CD4-positive, alpha-beta T cell treated with Interleukin-12 subunit alpha and Interleukin-12 subunit beta, for 1 hour (primary cell): ENCODE measurements at regions not wholly inside any gene's neighbourhood (a gene's known extent, or its start where the extent isn't known, plus 50 kb on each side); places are given as distances from the start of the nearest gene placed in this dataset.
"Not testable (repeated sequence)": the region's sequence is repeated elsewhere in the genome, so short reads cannot be mapped to it uniquely, and the experiment has no call there.

Experiments
- DNase-seq: peaks from one replicate; pipeline ENCODE4 v3.0.0-alpha.2; 2020

DNA sequence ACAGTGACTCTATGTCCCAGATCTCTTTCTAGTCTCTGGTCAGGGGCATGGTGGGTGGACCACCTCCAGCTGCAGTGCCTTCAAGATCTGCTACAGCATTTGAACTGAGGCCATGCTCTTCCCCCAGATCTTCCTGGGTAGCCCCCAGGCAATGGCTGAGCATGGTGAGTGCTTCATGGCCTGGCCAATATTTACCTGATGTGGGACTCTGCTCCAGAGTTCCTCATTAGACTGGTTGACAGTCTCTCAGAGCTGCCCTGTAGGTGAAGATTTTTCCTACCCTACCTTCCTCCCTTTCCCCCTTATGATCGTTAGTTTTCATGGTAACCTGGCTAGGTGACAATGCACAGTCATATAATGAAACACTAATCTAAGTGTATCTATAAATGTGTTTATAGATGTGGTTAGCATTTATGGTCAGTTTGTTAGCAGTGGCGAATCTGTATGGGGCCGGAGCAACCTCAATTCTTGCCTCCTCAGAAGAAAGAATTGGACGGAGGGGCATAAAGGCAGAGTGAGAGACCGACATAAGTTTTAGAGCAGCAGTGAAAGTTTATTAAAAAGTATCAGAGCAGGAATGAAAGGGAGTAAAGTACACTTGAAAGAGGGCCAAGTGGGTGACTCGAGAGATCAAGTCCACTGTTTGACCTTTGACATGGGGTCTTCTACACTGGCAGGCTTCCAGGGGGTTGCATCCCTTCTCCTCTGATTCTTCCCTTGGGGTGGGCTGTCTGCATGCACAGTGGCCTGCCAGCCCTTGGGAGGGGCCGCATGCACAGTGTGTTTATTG, 256.3 kb downstream of the CD83 start:
- DNase-seq: no peak

DNA sequence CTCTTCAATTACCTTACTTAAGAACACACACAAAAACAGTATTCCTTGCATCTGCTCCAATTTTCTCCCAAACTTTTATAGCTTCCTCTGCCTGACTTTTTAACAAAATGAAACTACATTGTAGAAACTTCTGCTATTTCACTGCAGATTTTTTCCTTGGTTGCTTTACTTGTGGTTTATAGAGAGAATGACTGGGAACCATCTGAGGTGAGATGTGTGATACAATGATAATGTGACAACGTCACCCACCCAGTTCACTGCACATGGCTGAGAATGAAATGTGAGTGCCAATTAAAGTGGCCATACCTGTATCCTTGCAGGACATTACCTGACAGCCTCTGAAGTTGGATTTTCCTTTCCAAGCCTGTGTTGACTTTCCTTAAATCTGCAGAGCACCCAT, 258.4 kb downstream of the CD83 start:
- DNase-seq: no peak

DNA sequence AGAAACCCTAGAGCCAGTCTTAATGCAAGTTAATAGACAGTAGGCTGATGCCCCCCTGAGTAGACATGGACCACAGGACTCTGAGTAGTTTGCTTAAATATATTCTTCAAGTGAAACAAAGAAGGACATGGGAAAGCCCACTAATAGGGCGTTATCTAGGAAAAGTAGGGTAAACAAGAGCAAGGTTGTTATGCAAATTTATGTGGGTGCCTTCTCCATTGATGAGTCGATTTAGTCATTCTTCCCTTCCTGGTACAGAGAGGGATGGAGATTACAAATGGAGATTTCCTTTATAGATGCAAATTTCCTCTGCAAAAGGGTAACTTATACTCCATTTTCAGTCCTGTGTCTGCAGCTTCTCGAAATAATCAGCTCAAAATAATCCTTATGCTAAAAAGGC, 262.0 kb downstream of the CD83 start:
- no peak for DNase-seq

DNA sequence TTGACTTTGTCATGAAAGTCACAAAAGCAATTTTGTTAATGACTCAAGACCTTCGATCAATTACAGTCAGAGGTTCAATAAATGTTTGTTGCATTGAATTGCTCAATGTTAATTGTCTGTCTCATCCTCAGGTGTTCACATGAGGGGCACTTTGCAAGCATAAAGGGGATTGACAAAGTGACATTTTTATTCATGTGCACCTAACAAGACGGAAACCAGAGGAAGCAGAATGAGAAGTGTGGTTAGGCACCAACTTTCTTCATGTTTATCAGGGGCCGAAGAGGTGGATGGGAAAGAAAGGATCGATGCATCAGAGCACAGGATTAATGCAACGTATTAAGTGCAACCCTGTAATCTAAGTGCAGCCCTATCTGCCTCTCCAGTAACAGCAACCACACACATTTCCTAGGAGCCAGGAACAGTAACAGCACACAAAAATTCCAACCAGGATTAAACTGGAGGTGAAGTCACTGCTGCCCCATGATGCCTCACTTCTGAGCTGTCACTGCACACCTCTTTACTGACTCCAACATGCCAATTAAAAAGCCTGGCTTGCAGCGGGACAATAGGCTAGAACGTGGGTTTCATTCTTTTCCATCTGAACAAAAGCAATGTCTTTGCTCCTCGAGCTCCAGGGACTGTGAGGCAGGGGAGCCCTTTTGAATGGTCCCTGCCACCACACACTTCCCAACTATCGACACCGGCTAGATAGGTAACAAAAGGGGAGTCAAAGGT, 262.7 kb downstream of the CD83 start:
- no peak for DNase-seq

DNA sequence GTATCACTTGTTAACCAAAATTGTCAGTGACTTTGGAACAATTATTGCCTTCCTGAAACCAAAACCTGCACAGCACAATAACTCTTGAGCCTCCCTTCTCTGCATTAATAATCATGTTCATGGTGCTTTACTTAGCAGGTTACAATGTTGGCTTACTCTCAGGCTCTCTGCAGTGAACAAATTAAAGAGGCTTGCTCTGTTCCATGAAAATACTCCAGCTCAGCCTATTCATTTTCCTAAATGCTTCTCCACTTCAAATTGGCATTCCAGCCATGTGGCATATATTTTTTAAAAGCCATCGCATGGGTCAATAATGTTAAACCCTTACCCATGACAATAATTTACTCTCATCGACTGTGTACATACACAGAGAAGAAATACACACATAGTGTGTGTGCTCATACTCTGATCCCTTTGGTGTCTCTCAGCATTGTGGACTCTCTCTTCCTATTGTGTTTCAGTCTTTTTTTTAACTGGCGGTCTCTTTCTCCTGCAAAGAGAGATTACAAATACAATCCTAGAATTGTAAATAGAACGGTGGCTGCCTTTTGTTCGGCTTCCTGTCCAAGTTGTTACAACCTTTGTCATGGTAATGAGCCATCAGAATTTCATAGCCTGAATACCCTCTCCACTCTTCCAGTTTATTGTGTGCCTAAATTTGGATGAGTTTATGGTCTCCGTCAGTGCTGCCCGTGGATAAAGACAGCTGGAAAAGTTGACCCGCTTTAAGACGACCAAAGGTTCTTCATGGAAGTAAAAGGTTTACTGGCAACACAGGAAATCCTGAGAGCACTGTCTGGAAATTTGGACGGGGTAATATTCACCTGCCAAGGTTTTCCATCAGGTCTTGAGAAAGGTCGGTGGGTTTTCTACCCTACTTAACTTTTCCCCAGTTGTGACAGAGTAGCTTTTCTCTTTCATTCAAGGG, 263.6 kb downstream of the CD83 start:
- DNase-seq: no peak

DNA sequence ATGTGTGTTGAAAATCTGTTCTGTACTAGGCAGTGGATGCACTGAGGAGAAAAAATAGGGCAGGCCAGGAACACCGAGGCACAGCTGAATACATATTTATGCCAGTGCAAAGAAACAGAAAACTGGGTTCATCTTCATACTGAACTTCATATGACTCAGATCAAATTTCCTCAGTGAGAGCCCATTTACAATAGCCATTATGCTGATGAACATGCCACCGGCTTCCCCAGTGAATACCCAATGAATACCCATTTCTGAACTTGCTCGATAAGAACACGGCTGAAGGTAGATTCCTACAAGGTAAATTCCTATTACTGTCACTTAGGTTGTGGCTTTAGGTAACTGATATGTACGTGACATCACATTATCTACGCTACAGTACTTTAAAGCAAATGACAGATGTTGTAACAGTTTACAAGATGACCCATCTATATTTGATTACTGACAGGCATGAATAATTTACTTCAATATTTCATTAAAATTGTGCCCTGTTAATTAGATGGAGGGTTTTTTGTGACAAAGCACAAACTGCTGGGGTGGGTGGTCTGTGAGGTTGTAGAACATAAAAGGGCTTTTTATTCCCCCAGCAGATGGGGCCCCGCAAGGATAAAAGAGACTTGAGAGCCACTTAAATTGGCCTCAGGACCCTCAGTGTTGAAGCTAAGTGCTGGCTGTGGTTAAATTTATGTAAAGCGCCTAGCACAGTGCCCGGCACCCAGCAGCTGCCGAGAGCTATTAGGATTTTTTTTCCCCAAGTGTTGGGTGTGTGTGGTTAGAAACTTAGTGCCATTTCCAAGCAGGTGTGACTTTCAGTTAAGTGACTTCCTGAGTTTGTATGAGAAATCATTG, 264.5 kb downstream of the CD83 start:
- no peak for DNase-seq

DNA sequence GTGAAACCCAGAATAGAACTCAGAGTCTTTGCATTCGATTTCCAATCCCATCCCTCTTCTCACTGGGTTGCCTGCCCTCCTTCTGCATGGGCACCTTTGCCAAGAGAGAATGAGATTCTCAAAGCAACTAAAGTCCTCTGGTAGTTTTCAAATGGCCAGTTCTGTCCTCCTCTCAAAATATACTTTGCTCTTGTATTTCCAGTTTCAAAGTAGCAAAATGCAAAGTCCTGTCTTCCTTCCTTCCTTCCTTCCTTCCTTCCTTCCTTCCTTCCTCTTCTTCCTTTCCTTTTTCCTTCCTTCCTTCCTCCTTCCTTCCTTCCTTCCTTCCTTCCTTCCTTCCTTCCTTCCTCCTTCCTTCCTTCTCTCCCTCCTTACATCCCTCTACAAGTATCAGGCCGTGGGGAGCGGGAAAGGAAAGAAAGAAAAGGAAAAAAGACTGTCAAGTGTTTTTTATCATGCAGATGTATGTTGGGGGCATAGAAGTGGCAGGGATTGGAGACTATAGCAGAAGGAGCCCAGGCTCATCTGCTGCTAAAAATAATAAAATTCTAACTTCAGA, 265.2 kb downstream of the CD83 start:
- DNase-seq: no peak

DNA sequence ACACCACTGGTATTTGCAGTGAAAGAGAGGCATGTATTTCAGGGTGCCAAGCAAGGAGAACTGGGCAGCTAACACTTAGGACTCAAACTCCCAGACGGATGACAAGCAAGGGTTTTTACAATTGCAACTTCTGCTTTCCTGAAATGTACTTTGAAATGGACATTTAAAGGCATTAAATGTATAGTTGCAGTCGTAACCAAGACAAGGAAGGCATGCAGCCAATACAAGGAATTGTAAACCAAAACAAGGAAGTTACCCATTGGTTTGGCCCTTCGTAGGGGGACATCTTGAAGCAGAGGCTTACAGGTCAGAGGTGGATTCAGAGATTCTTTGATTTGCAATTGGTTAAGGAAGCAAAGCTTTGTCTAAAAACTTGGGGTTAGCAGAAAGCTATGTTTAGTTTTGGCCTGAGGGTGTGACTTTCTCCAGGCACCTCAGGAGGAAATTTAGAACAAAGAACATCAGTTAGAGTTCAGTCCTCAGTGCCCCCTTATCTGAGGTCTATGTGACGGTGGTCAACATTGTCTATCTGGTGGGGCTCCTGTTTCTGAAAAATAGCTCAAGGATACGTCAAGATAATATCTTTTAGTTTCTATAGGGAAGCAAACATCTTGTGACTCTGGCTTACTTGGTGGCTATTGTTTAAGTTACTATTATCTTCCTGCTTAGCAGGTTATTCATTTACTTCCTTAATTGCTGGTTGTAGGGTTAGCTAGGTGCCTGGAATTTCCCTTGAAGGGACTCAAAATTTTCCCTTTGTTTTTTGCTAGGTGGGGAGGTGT, 266.0 kb downstream of the CD83 start:
- DNase-seq: no peak

DNA sequence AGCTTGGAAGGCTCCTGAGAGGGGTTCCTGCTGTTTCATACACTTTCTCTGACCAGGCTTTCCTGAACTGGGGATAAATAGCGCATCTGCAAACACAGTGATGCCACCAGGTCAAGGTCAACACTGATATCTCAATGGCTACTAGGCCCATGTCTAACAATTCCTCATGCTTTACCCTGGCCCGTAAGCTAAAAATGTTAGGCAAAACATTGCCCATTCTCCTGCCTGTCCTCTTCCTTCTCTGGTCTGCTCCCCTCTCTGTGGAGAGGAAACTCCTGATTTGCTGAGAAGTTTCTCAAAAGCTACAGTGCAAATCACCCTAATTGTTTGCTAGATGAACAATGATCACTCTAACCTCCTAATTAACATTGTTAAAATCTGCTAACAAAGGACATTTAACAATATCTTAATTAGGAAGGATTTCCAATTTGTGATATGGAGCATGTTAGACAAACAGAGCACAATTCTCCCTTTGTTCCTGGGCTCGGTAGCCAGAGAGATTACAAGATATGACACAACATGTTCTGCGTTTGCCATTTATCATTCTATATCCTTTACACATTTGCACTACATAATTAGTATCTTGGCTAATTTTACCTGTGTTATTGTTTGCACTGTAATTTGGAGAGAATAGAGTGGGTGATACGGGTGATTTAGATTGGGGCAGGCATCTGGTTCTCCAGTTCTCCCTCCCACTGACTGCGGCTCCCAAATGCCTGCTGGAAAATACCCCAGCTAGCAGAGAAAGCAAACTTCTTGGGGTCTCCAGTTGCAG, 266.8 kb downstream of the CD83 start:
- DNase-seq: no peak

DNA sequence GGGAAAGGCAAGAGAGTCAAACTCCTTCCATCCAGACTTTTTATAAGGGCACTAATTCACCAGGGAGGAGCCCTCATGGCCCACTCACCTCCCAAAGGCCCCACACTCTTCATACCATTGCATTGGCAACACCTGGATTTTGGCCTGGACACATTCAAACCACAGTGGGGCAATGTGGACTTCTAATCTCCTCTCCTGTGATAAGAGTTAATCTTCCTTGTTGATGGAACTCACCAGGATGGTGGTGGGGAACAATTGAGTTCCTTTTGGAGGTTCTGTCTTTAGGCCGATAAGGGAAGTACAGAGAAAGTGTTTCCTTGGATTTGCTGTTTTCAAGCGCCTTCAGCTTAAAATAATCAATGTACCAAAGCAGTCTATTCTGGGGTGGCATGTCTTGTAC, 268.7 kb downstream of the CD83 start:
- no peak for DNase-seq

DNA sequence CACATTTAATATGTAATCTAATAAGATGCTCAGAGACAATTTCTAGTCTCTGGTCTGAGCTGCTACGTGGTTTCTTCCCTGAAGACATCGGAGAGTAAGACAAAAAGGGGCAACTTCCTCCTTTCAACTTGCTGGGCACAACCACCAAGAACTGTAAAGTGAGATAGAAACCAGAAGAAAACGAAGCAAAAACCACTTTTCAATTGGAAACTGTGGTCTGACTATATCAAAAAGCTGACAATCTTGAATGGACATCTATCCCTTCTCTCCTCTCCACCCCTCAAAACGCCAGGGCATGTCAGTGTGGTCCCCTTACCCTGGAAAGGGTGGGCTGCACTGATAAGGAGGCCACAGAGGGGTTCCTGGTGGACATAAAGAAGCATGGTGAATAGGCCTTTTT, 269.1 kb downstream of the CD83 start:
- no peak for DNase-seq

DNA sequence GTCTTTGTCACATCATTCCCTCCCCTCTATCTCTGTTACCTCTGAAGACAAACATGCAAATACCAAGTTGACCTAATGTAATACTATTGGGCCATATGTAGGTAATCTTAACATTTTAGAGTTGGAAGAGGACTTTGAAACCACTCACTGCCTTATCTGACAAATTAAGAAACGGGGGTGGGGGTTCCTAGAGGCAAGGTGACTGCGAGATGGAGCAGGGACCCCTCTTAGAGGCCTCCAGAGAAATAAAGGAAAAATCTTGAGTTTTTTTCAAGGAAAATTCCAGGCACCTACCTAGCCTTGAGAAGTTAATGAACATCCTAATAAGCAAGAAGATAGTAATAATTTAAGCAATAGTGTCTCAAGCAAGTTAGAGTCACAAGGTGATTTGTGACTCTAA, 270.8 kb downstream of the CD83 start:
- DNase-seq: no peak

DNA sequence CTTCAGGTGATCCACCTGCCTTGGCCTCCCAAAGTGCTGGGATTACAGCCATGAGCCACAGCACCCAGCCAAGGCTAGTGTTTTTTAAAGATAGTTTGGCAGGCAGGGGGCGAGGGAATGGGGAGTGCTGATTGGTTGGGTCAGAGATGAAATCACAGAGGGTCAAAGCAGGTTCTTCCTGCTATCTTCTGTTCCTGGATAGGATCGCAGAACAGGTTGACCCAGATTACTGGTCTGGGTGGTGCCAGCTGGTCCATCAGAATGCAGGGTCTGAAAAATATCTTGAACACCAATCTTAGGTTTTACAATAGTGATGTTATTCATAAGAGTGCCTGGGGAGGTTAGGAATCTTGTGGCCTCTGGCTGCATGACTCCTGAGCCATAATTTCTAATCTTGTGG, 272.2 kb downstream of the CD83 start:
- not testable (repeated sequence) for DNase-seq

DNA sequence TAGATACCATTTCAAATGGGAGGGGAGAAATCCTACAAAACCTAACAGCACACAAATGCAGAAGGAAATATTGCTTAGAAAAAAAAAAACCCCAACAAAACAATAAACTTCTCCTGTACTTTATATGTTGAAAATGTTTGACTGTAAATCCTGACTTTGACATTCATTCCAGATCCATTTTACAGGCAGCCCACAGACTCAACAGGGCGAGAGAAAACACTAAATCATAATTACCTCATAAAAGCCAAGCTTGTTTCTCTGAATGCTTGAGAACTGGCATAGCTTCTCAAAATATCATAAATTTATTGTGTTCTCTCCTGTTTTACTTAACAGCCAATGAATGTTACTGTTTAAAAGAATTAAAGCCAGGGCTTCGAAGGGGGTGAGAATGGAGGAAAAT, 273.2 kb downstream of the CD83 start:
- no peak for DNase-seq

DNA sequence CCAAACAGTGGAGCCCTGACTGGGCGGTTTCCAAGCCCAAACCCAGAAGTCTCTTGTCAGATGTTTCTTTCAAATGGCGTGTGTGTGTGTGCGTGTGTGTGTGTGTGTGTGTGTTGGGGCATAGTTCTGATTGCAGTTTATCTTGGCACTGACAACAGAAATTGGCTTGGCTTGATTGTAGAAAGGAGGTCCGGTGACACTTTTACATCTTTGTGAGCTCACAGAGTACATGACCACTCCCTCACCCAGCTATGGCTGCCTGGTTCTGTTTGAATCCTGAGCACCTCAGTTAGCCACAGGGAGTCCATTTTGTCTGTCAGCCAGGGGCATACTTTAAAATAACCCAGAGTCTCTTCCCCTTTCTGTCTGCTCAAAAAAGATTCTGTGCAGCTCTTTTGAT, 276.3 kb downstream of the CD83 start:
- DNase-seq: no peak

DNA sequence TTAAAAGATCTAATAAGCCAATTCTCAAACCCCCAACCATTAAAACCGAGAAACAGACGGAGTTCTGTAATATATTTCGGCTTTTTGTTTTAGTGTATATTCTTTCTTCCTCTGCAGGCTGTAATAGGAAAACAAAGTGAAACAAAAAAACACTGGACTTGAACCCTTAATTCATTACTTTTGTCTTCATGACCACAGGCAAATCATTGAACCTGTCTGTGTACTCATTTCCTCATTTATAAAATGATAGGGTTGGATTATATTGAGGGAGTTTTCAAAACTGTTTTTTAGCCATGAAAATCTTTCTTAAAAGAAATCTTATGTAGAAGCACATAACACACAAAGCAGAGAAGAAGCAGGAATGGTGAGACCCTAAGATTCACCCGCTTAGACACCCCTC, 278.8 kb downstream of the CD83 start:
- DNase-seq: no peak

DNA sequence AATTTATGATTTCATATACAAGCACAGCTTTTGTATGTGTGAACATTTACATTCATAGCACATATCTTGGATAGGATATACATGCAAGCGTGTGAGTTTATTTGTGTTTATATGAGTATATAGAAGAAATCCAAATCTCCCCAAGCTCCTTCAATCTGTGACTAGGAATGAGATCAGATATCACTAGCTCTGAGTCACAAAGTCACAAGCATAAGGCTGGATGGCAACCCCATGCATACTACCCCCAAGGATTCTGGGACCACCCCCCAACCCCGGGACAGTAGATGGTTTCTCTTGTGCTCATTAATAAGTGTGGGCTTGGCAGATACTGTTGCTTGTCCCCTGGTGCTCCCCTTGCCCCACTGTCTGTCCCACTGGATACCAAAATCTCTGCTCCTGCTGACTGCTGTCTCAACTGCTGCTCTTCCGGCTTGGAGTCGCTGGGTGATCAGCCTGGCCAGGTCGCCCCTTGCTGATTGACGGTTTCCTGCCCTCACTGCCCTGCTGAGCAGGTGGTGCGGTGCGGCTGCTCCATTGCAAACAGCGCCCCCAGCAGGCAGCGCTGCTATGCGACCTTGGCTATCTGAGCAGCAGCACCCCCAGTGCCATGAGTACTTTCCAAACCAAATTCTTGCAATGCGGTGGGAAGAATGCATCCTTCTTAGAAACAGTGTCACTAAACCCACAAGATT, 279.4 kb downstream of the CD83 start:
- no peak for DNase-seq

DNA sequence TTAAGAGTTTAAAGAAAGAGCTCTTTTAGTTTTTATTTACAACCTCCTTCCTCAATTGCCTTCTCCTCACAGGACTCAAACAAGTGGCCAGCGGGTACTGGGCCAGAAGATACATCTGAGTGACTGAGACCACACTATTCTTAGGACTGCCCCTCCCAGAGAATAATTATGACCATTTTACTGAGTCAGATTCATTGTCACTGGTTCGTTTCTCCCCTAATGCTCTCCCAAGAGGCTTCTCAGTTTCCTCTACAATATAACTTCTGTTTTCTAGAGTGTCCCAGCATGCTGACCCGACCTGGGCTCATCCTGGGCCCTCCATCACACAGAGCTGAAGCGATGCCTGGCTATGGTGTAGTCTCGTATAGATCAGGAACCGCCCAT, 279.9 kb downstream of the CD83 start:
- no peak for DNase-seq

DNA sequence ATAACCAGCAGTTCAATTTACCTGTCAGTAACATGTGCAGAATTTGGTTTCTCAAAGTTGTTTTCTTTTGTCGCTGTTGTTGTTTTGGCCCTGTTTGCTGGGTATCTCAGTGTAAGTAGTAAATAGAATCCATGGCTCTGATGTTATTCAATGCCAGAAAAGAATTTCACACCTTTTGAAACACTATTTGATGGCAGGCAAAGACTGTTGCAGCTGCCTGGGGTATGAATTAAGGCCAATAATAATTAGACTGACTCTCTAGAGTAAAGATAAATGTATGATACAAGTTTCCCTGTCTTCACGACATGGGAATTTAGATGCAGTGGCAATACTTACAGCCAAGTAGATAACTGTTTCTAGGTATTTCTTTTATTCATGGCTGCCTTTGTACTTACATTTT, 281.4 kb downstream of the CD83 start:
- DNase-seq: no peak

DNA sequence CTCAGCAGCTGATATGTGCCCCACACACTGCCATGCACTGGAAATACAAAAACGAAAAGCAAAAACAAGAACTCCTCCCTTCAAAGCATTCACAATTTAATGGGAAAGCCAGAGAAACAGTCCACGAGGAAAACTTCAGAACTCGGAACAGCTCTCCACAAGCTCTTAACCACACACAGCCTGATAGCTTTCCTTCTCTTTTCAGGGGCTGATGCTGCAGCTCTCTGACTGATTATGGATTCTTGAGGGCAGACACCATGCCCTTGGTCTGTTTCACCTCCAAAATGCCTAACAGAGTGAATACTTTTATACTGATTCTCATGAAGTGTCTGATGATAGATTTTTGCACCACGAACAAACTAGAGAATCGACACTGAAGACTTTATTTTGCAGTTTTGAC, 282.1 kb downstream of the CD83 start:
- DNase-seq: no peak
